ENCODE measurements at regions not wholly inside any gene's neighbourhood (a gene's known extent, or its start where the extent isn't known, plus 50 kb on each side); places are given as distances from the start of the nearest gene placed in this dataset.
"Not testable (repeated sequence)": the region's sequence is repeated elsewhere in the genome, so short reads cannot be mapped to it uniquely, and the experiment has no call there.

GRCh38 chr18:60319129-60319528 is 53.4 kb downstream of the MC4R start:
- FAIRE-seq, result no peak

- no peak for FAIRE-seq
Observed at GRCh38 chr18:60311676-60312360, 60.8 kb downstream of the MC4R start.

GRCh38 chr18:60295674-60296073 is 76.9 kb downstream of the MC4R start:
- FAIRE-seq, result no peak

- FAIRE-seq, result no peak
Observed at GRCh38 chr18:60292186-60292585, 80.4 kb downstream of the MC4R start.

GRCh38 chr18:60279391-60279790 is 93.2 kb downstream of the MC4R start:
- no peak for FAIRE-seq

GRCh38 chr18:60277855-60278480 is 94.6 kb downstream of the MC4R start:
- no peak for FAIRE-seq

- FAIRE-seq, result no peak
Observed at GRCh38 chr18:60267391-60268058, 105.0 kb downstream of the MC4R start.

GRCh38 chr18:60266558-60266957 is 106.0 kb downstream of the MC4R start:
- no peak for FAIRE-seq

GRCh38 chr18:60259052-60259681 is 113.4 kb downstream of the MC4R start:
- FAIRE-seq, result no peak

GRCh38 chr18:60249388-60249787 is 123.2 kb downstream of the MC4R start:
- FAIRE-seq, result no peak

- FAIRE-seq, result no peak
Observed at GRCh38 chr18:60248336-60249330, 123.9 kb downstream of the MC4R start.

- FAIRE-seq, result no peak
Observed at GRCh38 chr18:60247103-60247502, 125.5 kb downstream of the MC4R start.

- no peak for FAIRE-seq
Observed at GRCh38 chr18:60246606-60247005, 126.0 kb downstream of the MC4R start.

GRCh38 chr18:60245096-60245495 is 127.5 kb downstream of the MC4R start:
- FAIRE-seq, result no peak

- not testable (repeated sequence) for FAIRE-seq
Observed at GRCh38 chr18:60239024-60239710, 133.4 kb downstream of the MC4R start.

- FAIRE-seq, result no peak
Observed at GRCh38 chr18:60235164-60235563, 137.4 kb downstream of the MC4R start.

- no peak for FAIRE-seq
Observed at GRCh38 chr18:60232541-60232940, 140.0 kb downstream of the MC4R start.

- no peak for FAIRE-seq
Observed at GRCh38 chr18:60228609-60229595, 143.7 kb downstream of the MC4R start.

- no peak for FAIRE-seq
Observed at GRCh38 chr18:60215432-60215831, 157.1 kb downstream of the MC4R start.

GRCh38 chr18:60209042-60209441 is 163.5 kb downstream of the MC4R start:
- no peak for FAIRE-seq

- no peak for FAIRE-seq
Observed at GRCh38 chr18:60202708-60203107, 169.9 kb downstream of the MC4R start.
